ENCODE measurements at regions not wholly inside any gene's neighbourhood (a gene's known extent, or its start where the extent isn't known, plus 50 kb on each side); places are given as distances from the start of the nearest gene placed in this dataset.

DNA sequence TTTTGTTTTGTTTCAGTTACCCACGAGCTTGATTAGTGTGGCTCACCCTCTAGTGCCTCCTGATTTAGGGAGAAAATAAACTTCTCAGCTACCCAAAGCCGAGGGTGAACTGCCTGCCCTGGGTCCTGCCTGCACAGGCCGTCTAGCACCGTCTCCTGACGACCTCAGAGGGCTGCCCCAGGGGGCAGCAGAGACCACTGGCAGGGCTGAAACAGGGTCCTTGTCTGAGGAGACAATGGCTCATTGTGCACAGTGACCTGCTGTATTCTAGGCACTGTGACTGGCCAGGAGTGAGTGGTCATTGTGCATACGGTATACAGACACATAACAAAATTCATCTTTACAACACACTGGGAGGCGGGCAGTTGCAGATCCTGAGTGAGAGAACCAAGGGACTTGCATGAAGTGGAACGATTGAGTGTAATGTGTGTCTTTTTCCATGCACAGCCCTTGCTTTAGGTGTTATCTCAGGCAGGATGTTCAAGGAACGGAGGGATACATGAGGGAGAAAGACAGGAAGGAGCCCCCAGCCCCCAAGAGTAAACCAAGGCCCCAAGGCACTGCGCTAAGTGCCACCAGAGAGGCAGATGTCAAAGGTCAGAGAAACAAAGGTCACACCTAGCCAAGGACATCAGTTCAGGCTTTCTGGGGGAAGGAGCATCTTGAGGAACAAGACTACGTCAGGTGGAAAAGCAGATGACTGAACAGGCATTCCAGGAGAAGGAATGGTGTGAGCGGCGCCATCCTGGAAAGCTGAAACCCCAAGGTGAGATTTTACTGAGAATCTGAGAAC is 421.3 kb downstream of the LPIN1 start:
- no peak for DNase-seq (ENCODE audit: low read depth in 2 of 2)

DNA sequence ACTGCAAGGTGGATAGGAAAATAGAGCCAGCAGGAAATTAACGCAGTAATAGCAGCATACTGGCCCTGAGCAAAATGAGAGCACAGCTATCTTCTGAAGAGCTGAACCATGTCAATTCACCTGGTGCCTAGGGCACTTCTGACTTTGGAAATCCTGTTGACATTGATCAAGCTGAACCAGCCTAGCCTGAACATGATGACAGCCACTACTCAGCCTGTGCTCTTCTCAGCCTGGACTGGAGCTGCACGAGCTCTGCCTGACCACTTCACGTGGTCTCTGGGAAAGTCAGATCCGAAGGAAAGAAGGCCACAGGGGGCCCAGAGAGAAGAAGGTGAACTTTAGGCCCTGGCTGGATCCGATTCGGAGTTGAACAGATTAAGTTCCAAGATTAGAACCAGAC is 421.9 kb downstream of the LPIN1 start:
- no peak for DNase-seq (ENCODE audit: low read depth in 2 of 2)

DNA sequence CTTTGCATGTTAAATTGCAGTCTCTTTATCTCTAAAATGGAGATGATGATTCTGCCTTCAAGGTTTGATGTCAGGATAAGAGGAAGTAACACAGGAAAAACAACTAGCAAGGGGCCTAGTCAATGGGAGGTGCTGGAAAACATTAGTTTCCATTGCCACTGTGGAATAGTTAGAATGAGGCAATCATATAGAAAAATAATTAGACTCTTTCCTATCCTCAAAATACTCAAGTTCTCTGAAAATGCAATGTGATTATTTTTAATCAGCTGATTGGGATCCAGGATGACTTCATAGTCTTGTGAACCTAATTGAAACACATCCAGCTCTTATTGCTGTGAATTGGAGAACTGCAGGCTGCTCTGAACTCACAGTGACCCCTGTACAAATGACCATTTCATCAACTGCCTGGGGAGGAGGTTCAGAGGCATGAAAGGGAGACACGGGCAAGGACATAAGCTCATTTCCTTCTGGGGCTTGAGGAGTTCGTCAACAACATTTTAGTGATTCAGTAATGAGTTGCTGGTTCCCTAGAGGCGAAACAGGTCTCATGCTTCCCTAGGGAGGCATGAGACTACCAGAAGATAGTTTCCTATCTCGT is 422.5 kb downstream of the LPIN1 start:
- peak in 1 of 2 donors; percentile 73 for DNase-seq (ENCODE audit: low read depth in 2 of 2)

DNA sequence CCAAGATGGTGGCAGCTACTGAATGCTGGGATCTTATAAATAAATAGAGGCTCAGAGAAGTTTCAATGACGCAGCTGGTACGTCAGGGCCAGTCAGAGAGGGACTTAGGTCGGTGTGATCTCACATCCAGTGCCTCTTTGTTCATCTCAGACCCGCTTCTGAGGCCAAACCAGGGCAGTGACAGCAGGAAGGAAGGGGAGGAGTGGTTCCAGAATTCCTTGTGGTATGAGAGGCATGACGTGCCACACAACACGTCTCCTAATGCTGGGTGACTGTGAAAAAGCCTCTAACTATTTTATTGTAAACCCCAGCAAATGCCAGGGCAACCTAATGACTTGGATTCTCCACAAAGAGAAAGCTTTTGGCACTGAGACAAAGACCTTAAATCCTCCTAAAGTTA is 423.3 kb downstream of the LPIN1 start:
- DNase-seq (ENCODE audit: low read depth in 2 of 2): peak; percentile 65 to 74

DNA sequence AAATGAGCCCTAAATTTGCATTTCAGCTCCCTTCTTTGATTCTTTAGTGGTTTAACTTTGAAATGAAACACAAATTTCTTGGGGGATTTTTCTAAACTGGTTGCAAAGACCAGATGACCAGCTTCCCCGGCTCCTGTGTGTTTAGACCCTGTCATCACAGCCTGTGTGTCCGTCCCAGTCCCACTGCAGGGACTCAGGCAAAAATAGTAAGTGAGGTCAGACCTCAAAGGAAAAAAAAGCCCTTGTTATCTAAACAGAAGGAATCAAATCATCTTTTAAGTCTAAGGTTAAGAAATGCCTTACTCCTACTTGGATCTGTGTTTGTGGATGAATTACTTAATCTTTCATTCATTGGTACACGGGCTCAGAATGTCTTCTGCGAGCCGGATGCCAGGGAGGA is 423.7 kb downstream of the LPIN1 start:
- no peak for DNase-seq (ENCODE audit: low read depth in 2 of 2)

DNA sequence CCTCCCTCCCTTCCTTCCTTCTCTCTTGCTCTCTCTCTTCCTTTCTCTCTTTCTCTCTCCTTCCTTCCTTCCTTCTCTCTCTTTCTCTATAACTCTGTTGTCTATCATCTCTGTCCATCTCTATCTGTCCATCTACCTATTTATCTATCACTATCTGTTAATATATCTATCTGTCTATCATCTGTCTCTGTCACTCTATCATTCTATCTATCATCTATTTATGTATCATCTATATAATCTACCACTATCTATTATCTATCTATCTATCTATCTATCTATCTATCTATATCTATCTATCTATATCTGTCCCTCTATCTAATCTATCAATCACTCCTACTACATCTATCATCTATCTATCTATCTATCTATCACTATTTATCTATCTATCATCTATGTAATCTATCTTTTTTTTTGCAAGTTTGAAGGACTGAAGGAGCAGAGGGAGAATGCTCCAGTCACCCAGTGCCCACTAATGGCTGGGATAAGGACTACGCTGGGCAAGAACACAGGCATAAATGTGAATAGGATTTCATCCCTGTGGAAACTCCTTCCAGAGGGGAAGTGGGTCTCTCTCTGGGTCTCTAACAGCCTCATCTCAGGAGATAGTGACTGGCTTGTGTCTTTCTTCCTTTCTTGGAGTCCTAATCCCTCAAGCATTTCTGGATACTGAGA is 427.0 kb downstream of the LPIN1 start:
- no peak for DNase-seq (ENCODE audit: low read depth in 2 of 2)

DNA sequence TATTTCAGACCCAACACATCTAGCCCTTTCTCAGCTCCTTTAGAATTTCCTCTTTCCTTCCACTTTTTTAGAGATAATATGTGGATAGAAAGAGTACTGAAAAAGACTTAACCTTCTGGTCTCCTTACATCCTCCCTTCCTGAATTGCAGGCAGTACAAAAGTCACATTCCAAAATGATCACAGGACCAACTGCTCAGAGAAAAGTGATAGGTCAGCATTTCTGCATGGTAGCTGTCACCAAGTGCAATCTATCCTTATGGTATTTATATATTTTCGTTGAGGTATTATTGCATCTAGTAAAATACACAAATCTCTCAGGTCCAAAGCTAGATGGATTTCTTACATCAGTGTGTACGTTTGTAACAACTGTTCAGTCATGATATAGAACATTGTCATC is 427.5 kb downstream of the LPIN1 start:
- DNase-seq (ENCODE audit: low read depth in 2 of 2): no peak

DNA sequence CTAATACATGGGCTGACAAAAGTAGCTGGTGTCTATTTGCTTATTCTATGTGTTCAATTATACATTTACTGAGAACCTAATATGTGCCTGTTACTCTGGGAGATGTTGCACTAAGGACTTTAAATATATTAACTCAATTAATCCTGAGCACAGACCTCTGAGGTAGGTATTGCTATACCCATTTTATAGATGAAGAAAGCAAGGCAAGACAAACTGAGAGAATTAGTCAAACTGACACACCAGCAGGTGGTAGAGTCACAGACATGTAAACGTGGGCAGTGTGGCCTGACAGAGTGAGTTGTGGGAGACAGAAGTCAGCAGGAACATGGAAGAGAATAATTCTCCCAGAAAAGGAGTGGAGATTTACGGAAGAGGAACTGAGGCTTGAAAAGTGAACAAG is 428.9 kb downstream of the LPIN1 start:
- no peak for DNase-seq (ENCODE audit: low read depth in 2 of 2)

DNA sequence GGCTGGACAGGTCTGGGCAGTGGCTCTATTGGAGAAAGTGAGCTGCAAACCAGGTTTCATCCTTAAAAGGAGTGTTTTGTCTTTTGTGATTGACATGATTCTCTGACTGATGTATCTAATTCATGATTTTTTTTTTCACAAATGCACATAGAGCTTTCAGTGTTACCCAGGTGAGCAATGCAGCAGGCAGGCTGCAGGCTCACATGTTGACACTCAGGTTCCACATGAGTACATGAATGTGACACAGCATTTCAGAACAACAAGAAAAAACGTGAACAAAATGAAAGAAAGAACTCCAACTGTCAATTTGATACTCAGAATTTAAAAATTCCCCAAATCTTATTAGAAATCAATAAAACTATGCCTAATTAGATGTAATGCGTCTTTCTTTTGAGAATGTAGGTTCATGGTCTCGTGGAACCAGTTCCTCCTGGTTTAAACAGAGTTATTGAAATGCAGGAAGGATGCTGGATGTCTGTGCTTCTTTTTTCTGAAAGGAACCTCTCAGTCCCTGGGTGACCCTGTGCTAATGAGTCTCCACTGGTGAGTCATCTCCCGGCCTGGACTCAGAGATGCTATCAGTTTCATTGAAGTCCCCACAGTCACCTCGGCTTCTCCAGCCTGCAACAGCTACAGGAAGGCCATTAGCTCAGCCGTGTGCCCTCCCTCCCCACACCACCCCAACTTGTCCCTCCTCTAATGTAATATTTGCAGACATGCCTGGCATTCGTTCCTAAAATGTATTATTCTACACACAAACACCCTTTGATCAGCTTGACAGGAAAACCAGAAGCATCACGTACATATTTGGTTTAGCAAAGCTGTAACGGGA is 430.4 kb downstream of the LPIN1 start:
- DNase-seq (ENCODE audit: low read depth in 2 of 2): peak in 1 of 2 donors; percentile 64

DNA sequence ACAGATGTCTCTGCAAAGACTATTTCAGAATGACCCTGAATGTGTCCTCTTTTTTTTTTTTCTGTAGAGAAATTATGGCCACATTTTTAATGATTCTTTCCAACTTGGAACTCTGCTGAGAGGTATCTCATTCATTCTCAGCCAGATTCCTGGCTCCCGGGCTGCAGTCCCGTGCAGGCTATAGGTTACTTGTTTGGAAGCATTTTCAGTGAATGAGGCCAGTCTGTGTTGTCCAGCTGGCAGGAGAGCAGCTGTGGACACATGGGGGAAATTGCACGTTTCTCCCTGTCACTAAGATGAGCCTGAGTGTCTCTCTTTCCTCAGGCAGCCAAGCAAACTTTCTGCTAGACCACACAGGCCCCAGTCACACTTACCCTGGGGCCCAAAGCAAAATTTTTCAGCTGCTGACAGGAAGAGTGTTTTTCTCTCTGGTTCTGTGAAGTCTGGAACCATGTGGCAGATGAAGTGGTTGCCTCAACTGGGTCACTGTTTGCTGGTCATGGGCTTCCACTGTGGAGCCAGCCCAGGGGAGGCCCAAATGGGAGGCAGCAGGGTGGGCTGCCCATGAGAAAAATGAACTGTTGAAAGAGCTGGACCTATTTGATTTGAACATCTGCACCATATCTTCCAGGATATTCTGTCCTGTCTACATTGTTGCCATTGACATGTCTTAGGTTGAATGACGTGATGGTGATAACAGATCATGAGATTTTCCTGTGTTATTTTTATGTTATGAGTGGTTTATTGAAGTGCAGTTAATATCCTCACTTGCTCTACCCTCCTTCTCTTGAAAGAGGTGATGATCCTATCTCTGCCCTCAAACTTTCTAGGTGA is 431.2 kb downstream of the LPIN1 start:
- no peak for DNase-seq (ENCODE audit: low read depth in 2 of 2)

DNA sequence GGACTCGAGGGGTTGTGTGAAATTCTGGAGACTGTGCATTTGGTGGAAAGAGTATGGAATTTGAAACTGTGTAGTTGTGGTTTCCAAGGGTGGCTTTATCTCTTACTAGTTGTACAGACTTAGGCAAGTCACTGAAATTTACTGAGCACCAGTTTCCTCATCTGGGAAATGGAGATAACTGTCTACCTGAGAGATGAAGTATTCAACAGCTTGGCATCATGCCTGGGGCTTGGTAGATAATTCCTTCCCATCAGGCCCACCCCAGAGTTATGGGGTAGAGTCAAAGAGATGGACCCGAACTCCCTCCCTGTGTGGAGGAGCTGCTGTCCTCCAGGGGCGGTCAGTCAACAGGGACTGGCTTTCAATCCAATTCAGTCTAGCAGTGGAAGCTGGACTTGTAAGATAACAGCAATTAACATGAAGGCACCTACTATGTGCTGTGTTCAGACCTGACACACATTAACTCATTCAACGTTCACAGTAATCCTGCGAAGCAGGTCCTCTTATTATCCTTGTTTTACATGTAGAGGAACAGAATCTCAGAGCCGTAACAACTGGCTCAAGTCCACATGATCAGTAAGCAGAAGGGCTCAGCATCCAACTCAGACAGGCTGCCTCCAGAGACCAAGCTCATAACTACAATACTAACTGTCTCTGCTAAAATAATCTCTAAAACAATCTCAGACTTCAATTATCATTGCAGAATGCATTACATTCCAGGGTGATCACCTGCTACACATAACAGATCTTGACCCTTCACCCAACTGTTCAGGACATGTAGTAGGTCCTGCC is 432.1 kb downstream of the LPIN1 start:
- no peak for DNase-seq (ENCODE audit: low read depth in 2 of 2)

DNA sequence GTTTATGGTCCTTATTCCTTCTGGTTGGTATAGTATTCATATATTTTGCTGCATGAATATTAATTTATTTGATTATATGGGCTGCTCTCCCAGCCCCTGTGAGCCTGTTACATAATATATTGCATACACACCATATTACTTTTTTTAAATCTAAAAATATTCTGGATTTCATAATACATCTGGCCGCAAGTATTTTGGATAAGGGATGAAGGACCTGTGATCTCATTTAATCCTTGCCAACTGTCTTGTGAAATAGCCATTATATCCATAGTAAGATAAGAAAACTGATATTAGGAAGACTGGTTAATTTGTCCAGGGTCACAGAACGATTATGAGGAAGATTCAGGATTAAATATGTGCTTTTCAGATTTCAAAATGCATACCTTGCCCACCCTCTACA is 433.6 kb downstream of the LPIN1 start:
- DNase-seq (ENCODE audit: low read depth in 2 of 2): no peak

DNA sequence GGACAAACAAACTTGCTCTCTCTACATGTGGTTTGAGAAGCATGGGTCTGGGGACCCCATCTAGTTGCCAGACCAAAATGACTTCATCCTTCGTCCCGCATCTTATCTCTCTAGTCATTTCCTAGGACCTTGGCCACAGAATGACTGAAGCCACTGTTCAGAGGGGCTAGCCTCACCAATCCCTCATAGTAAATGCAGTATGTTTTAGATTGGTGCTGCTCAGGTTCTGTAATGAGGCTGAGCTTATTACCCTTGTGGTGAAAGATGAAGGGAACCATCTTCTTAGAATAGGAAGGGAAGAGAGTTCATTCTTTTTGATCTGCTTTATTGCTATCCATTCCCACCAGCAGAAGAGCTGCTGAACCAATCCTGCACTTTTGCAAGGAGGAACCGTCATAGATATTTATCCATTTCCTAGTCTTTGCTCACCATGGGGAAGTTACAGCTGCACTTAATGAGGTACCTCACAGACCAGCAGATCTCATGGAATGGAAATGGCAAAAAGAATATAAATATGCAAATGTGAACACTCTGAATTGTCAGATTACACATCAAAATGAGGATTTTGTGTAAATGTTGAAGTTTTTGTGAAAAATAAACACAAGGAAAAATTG is 436.7 kb downstream of the LPIN1 start:
- no peak for DNase-seq (ENCODE audit: low read depth in 2 of 2)

DNA sequence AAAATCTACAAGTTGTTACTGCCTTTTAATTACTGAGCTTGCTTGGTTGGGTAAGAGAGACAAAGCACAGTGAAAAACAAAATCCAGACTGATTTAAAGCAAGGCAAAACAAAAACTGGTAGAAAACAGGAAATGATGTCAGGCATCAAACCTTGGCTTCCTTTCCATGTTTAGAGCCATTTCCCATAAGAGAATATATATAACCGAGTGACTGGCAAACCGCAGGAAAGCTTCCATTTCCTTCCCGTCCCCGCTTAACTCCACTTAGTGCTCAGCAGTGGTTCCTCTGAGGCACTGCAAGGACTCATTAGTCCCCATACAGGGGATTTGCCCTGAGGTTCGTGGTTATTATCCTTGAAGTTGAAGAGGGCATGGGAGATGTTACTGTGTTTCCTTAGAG is 446.3 kb downstream of the LPIN1 start:
- peak; percentile 36 to 55 for DNase-seq (ENCODE audit: low read depth in 2 of 2)

DNA sequence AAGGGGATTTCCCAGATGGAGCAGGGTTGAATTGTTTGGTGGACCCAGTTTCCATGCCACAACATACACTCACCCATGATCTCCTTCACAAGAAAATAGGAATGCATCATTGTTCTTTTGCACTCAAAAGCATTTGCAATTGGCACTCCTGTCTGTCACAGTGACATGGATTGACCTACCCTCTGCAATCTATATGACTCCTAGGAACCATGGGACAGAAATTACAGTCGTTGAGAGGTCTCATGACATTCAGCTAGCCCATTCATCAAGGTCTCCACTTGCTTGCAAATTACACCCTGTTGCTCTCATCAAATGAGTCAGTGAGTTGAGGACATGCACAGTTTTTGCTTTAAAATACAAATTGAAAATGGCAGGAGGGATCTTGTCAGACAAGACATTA is 448.5 kb downstream of the LPIN1 start:
- no peak for DNase-seq (ENCODE audit: low read depth in 2 of 2)

DNA sequence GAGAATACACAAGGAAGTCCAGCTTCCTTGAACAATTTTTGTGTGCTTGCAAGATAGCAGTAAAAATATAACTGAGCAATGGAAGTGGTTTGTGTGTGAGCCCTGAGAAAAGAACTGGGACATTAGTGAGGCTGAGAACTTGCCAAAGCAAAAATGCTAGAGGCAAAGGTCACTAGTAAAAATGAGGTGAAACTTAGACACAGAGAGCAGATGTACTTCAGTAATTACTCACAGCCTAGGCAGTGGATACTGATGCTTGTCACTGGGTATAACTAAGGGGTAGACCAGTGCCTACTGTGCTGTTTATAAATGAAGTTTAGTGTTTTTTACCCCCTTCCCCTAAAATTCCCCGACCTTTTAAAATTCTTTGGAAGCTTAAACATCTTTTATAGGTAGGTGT is 450.1 kb downstream of the LPIN1 start:
- no peak for DNase-seq (ENCODE audit: low read depth in 2 of 2)

DNA sequence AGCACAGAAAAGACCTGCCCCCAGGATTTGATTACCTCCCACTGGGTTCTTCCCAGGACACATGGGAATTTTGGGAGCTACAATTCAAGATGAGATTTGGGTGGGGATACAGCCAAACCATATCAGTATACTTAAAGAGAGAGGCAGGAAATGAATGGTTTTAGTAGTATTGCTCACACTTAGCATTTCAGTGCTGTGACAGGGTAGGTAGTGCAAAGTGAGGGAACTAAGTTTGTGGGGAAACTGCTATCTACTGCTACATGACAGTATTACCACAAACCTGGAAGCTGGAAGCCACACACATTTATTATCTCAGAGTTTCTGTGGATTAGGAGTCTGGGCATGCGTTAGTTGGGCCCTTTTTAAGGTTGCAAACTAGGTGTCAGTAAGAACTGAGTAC is 450.7 kb downstream of the LPIN1 start:
- no peak for DNase-seq (ENCODE audit: low read depth in 2 of 2)

DNA sequence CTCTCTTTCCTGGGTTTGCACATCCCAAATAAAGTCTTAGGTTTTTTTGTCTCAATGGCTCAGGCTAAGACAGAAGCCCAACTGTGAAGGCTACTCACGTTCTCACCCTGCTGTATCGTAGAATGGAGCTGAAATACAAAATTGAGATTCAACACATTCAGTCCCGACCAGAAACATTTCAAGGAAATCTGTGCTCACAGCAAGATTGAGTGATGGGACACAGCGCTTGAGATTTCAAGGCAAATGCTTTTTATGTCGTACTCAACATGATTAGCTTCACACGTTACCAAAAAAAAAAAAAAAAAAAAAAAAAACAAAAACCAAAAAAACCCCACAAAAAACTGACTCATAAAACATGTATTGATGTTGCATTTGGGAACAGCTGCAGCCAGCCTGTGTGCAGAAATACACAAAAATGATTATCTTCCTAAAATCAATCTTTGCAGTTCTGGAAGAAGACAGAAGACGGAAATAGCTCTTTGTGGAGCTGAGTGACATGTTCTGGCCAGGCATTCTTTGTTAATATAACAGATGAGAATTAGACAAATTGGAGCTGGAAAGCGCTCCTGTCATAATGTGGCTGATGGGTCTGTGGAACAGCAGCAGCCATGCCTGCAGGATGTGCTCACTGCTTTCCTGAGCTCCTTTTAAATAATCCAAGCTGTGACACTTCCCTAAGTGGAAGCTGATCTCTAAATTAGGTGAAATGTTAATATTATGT is 453.2 kb downstream of the LPIN1 start:
- DNase-seq (ENCODE audit: low read depth in 2 of 2): no peak

DNA sequence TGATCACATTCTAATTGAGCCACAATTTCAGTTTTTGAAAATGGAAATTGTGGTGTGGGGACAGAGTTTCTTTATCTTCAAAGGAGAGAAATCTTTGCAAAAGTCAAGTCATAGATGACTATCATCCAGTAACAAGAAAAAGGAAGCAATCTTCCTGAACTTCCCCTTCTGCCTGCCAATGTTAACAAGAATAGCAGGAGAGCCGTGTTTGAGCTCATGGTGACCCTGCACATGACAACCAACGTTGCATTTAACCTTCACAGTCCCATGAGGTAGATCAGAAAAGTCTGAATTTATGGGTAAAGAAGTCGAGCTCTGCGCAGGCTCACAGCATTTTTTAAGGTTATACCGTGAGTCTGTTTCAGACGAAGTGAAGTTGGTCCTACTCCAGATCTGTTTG is 454.9 kb downstream of the LPIN1 start:
- no peak for DNase-seq (ENCODE audit: low read depth in 2 of 2)

All from dermis microvascular lymphatic vessel endothelial cell (primary cell).